ELR (cell line): ENCODE measurements at regions not wholly inside any gene's neighbourhood (a gene's known extent, or its start where the extent isn't known, plus 50 kb on each side); places are given as distances from the start of the nearest gene placed in this dataset.
"Not testable (repeated sequence)": the region's sequence is repeated elsewhere in the genome, so short reads cannot be mapped to it uniquely, and the experiment has no call there.

Experiments
- DNase-seq: peaks from one replicate; pipeline ENCODE4 v3.0.0-alpha.2; 2015; ENCODE audit warnings: low read depth

- DNase-seq, result no peak
Observed at GRCh38 chr15:25624504-25625177, 185.8 kb upstream of the UBE3A start.

DNA sequence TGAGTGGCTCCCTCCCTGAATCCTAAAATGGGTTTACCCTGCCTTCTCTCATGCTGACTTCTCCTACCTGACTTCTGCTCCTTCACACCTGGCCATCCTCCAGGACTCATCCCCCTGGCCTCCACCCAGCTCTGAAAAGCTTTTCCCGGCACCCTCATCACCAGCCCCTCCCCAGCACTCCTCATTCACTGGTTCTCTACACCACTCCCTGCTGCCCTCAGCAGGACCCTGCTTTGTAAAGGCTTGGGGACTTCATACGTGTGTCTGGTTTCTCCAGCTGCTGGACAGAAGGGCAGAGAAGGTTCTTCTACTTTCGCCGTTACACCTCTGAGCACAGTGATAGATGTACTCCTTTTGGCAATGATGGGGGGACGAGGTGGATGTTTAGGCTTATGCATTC lies 184.9 kb upstream of the UBE3A start:
- no peak for DNase-seq

DNA sequence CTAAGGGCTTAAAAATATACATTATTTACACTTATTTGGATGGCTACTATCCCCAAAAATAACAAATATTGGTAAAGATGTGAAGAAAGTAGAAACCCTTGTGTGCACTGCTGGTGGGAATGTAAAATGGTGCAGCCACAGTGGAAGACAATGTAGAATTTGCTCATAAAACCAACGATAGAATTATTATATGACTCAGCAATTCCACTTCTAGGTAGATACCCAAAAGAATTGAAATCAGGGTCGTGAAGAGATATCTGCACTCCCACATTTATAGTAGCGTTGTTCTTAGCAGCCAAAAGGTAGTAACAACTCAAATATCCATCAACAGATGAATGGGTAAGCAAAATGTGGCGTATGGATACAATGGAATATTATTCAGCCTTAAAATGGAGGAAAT lies 181.6 kb upstream of the UBE3A start:
- no peak for DNase-seq

DNA sequence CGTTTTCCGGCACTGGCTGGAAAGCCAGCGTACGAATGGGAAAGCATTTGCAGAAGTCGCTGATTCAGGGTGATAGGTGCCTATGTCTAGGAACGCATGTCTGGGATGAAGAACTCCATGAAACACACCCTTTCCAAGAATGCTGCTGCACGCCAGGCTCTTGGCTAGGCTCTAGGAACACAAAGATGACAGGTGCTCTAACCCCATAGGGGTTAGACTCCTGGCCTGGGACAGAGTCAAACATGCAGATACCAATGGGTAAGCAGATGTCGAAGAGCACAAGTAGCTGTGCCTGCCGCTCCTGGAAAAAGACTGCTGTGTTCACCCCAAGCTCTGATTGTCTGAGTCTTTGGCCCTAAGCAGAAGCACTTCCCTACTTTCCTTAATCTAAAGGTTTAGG lies 180.9 kb upstream of the UBE3A start:
- DNase-seq, result no peak

DNA sequence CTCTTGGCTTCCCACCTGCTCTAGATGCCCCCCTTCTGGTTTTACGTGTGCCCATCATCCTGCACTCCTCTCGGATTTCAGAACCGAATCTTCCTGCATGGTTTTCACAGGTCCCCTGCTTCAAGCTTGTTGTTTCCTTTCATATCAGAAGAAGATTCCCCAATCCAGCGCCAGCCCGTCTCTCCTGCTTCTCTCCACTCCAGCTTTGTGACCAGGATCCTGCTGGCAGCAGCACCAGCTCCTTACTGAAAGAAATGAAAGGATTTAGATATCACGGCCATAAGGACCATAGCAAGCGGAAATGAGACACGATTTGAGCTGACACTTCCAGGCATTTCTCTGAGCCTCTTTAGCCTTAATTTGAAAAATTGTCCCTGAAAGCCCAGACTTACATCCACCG lies 180.3 kb upstream of the UBE3A start:
- no peak for DNase-seq

DNA sequence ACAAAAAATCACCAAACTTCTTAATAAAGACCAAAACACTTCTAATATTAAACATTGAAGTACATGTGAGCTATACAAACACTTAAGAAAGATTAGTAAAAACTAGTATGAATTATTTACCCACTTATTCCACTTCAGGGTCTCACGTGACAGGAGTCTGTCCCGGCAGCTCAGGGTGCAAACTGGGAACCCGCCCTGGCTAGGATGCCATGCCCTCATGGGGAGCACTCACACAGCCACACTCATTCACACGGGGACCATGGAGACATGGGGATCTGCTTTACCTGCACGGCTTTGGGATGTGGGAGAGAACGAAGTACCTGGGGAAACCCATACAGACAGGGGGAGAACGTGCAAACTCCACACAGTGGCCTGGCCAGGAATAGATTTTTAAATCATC lies 179.3 kb upstream of the UBE3A start:
- DNase-seq, result no peak

DNA sequence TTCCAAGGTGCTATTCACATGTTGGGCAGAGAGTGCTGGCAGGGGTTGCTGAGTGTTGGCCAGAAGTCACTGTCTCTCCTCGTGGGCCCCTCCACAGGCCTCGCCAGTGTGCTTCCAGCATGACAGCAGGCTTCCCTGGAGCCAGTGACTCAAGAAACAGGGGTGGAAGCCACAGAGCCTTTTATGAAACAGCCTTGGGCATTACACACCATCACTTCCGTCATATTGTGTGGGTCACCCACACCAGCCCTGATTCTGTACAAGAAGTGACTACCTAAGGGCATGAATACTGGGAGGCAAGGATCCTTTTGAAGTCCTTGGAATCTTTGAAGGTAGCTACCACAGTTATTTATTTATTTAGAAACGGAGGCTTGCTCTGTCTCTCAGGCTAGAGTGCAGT lies 177.6 kb upstream of the UBE3A start:
- no peak for DNase-seq

GRCh38 chr15:25613134-25613533 lies 174.3 kb upstream of the UBE3A start:
- DNase-seq, result no peak

- no peak for DNase-seq
Observed at GRCh38 chr15:25611603-25612002, 172.8 kb upstream of the UBE3A start.

GRCh38 chr15:25609371-25609770 lies 170.5 kb upstream of the UBE3A start:
- no peak for DNase-seq

DNA sequence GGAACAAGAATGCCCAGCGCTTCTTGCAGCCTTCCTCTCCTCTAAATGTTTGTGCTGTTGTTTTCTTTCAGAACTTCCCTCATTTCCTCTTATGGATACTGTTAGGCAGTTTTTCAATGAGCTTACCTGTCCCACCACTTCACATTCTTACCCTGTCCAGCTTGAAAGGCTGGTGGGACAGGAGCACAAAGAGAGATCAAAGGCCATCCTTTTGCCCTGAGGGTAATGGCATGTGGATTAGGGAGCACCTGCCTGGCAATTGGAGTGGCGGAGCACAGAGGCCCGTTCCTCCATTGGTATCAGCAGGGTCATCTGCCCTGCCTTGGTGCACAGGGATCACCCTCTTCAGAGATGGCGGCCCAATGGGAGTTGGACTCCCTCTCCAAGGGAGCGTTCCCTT lies 170.1 kb upstream of the UBE3A start:
- no peak for DNase-seq

DNA sequence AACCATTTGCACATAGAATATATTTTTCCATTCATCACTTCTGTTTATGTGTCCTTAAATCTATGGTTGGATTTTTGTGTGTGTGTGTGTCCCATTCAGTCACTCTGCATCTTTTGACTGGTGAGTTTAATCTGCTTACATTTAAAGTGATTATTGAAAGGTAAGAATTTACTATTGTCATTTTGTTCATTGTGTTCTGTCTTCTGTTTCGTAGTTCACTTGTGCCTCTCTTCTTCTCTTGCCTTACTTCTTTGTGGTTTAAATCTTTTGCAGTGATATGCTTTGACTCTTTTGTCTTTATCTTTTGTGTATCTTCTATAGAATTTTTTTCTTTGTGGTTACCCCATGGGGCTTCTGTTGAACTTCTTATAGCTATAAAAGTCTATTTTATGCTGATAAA lies 166.3 kb upstream of the UBE3A start:
- DNase-seq, result no peak

GRCh38 chr15:25600751-25601150 lies 161.9 kb upstream of the UBE3A start:
- DNase-seq, result no peak

GRCh38 chr15:25597571-25597970 lies 158.7 kb upstream of the UBE3A start:
- DNase-seq, result no peak

GRCh38 chr15:25596644-25597562 lies 158.1 kb upstream of the UBE3A start:
- DNase-seq, result no peak

GRCh38 chr15:25587616-25588340 lies 149.0 kb upstream of the UBE3A start:
- DNase-seq, result no peak

- DNase-seq, result no peak
Observed at GRCh38 chr15:25582886-25583285, 144.1 kb upstream of the UBE3A start.

DNA sequence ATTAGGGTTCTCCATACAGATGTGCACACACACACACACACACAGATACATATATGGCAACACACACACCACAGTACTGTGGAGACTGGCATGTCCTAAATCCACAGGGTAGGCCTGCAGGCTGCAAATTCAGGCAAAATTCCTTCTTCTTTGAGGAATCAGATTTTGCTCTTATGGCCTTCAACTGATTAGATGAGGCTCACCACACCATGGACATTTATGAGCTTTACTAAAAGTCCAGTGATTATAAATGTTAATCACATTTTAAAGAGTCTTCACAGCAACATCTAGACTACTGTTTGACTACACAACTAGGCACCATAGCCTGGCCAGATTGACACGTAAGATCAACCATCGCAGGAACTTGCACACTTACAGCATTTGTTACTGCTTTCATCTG lies 140.3 kb upstream of the UBE3A start:
- DNase-seq, result no peak

- DNase-seq, result no peak
Observed at GRCh38 chr15:25572191-25572590, 133.4 kb upstream of the UBE3A start.

- DNase-seq, result no peak
Observed at GRCh38 chr15:25568751-25569150, 129.9 kb upstream of the UBE3A start.

GRCh38 chr15:25566545-25566944 lies 127.7 kb upstream of the UBE3A start:
- not testable (repeated sequence) for DNase-seq

GRCh38 chr15:25565470-25566264 lies 126.8 kb upstream of the UBE3A start:
- no peak for DNase-seq
